GM19238 (cell line): ENCODE measurements at regions not wholly inside any gene's neighbourhood (a gene's known extent, or its start where the extent isn't known, plus 50 kb on each side); places are given as distances from the start of the nearest gene placed in this dataset.

Experiments
- DNase-seq: peaks from one replicate; pipeline ENCODE4 v3.0.0; 2011; ENCODE audit warnings: low spot score; ENCODE audit not compliant: insufficient read length

DNA sequence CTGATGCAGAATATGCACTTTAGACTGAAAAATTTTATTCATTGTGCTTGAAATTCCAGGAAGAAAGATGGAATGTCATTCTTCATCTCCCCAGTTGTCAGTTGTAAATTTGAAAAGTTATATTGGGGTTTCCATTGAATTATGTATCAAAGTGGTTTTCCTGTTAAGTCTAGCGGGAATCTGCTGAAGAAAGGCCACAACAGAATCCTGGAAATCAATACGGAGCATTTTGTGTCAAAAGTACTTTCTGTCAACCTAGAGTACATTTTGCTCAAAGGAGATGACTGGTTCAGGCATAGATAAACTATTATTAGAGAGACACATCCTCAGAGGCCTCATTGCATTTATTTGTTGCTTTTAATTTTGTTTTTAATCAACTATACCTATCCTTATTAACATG, 538.2 kb upstream of the SEMA3D start:
- no peak for DNase-seq

DNA sequence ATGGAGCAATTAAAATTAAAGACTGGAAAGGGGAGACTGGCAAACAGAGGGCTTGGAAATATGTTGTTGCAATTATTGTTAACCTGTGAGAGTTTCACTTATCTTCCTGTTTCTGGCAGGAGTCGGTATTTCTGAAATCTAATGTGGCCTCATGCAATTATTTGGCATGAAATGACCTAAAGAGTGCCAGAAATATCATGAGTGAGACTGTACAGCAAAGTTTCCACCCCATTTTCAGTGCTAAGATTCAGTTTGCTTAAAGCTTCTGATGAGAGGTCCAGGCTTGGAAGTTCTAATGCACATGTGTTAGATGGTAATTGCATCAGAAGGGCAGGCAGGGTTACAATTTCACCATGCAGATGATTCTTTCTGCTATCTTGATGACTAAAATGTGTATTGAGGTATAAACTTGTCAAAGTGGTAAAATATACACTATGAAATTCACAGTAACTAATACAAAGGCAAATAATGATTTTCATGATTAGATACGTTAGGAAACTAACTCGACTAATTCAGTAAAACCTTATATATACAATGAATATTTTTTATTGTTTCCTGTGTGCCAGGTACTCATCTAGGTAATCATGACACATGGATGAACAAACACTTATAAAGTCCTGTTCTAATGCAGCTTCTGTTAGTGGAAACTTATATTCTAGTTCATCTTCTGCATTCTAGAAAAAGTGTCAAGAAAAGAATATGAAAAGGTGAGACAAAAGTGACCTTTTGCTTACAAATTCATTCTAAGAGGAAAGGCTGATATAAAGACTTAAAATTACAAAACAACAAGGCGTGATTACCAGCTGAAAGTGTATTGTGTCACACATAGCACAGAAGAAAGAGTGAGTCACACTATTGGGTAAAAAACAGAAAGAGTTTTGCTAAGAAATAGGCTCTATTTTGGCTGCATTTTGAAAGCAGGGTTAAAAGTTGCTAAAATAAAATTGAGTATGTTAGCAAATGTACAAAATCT, 533.4 kb upstream of the SEMA3D start:
- DNase-seq: no peak

DNA sequence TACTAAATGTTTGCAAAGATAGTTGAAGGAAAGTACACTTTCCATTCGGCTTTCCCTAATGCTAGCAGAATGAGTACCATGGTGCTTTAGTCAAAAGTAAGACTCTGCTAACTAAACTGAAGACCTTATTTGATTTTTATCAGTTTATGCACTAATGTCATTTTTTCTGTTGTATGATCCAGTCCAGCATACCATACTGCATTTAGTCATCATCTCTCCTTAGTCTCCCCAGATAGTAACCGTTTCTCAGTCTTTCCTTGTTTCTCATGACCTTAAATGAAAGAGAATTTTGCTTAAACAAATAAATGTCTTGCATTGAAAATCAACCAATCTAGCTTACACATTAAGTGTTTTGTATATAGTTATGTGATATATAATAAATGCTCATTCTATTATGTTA, 529.5 kb upstream of the SEMA3D start:
- DNase-seq: no peak

DNA sequence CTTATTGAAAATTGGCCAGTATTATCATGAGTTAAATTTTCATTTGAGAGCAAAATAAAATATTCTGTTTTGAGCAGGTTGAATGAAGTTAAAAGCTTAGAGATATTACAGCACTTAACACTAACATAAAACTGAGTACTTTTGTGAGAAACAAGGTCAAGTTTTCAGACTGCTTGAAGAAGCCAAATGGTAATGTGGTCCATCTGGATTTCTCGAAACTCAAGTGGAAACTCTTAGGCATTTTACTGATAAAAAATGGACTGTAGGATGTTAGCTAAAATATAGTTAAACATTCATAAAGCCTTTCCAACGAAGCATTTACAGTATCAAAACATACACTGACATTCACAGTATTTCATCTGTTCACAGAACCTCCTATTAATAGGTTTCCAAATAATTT, 528.1 kb upstream of the SEMA3D start:
- DNase-seq: no peak

DNA sequence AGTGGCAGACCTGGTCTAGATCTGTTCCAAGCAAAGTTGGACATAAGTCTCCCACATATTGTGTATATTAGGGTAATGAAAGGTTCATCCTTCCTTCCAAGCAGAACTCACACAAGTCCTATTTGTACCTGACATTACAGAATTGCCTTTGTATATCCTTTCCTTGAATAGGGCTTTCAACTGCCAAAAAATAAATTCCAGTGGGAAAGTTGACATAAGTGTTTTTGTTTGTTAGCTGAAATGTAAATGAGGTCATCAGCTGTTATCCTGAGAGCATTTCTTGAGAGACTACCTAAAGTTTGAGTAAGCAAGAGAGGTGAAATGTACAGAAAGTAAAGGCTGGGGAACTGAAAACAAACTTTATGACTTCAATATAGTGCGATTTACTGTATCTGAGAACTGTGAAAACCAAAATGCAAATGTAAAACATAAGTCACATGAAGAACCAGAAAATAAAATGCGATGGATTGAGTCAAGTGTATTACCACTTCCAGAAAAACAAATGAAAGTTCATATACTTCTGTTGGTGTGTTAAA, 527.3 kb upstream of the SEMA3D start:
- DNase-seq: no peak

DNA sequence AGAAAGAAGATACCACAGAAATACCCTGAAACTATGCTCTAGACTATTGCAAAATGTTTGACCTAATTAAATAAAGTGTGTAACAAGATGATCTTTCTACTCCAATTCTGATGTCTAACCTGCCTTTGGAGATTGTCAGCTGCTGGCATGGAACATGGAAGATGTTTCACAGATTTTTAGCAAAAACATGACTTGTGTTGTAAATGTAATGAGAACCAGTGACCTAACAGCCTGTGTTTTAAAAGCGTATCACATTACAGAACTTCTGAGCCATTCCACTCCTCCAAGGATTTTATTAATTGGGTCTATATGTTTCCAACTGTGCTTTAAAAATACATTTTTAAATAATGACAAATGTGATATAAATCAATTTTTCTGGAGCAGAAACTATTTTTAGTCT, 526.3 kb upstream of the SEMA3D start:
- no peak for DNase-seq

DNA sequence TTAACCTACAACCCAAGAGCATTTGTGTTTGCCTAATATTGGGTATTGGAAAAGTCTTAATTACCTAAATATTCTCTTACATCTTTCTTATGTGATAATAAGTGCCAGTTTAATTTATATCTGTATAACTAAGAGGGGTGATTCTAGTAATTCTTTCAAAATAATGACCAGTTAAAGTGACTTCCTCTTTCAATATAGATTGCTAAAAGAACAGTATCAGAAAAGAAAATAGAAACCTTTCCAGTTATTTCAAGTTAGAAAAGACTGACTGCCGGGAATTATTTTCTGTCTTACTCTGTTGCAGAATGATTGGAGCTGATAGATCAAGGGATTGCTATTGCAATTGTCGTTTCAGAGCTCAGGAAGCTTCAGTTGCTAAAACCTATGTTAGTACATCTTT, 525.0 kb upstream of the SEMA3D start:
- DNase-seq: no peak

DNA sequence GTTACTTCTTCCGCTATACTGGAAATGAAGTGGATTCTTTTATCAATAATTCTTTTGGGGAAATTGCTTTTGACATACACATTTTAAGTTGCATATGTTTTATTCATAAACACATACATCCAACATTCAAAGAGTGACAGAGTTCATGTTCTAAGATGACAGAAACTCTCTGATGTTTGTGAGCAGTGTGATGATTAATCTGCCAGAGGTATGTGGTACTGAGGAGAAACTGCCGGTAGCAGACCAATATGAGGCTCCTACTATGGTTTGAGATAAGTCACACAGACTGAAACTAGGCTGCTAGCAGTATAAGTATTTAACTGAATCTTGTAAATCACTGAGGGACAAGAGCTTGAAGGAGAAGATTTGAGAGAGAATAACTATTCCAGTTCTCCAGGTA, 524.1 kb upstream of the SEMA3D start:
- no peak for DNase-seq

DNA sequence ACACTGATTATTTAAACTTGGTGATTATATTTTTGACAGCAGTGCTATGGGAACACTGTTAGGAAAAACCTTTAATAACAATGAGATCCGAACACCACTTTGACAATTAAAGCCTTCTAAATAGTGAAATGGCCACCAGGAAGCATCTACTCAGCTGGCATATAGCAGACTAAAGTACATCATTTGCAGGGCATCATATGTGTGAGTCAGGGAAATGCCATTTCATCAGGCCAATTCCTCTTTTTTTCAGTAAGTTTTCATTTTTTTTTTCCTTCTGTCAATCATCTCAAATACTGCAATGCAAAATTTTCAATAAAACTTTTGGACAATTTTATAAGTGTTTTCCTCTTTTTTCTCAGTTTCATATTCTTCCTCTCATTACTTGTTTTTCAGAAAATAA, 521.4 kb upstream of the SEMA3D start:
- DNase-seq: no peak

DNA sequence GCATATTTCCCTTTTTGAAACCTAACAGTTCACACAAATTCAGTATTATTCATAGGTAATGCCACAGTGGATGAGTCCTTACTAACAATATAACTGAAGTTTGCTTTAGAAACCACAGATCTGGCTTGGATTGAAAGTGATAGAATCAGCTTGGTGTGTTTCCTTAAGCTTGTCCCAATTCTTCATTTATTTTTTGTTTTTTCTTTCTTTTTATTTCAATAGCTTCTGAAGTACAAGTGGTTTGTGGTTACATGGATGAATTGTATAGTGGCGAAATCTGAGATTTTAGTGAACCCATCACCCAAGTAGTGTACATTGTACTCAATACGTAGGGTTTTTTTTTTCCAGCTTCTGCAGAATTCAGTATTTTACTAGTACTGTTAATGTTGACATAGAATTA, 518.2 kb upstream of the SEMA3D start:
- DNase-seq: no peak

DNA sequence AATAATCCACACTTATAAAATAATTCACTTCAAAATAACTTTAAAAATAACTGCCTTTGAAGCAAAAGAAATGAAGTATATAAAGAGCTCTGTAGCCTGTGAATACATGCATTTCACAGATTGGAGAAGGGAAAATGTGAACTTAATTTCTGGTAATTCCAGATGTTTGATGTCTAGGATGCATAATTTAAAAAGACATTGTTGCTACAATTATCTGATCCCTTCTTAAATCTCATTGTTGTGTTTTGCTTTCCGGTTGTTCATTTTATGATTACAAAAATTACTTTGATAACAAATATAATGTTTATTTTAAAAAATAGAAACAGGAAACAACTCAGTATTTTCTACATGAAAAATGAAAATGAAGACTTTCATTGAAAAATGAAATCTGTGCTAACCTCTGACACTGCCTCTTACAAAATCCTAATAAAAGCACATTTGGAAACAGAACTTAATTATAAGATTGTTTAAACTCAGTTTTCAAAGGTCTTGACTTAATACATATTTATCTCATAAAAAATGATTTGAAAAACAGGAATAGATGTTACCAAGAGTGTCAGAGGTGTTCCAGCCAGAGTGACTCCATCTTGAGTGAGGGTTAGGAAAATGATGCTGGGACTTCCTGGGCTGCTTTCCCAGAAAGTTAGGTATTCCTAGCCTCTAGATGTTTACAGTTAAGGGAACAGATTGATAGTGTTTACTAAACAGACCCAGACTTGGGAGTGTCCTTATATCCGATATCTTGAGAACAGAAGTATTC, 516.6 kb upstream of the SEMA3D start:
- DNase-seq: no peak

DNA sequence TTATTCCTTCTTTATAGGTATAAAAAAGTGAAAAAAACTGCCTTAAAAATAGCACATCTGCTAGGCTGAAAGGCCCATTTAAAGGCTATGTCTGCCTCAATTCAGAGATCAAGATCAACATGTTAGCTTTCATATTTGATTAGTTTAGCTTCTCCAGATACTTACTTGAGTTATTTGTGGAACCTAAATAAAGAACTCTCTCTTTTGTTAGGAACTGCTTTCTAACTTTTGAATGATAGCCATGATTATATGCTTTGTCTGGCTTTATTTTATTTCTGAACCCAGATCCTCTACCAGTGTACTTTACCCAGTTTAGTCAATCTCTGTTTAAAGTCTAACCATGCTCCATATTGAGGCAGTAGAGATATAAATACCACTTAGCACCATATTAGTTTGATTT, 515.5 kb upstream of the SEMA3D start:
- DNase-seq: no peak

DNA sequence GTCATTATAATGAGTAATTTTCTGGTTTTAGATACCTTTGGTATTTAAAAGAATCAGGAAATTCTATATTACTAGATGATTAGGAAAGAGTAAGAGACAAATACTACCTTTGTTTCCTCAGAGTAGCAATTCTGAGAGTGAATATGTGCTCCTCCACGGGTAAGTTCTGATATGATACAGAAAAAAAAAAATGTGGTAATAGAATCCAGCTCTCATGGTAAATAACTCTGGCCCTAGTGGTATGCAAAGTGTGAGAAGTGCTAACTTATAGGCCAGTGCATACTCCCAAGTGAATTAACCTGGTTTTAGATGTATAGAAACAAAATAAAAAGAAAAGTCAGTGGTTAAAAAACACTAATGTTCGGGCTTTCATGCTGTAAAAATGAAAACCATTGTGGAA, 512.6 kb upstream of the SEMA3D start:
- DNase-seq: no peak

DNA sequence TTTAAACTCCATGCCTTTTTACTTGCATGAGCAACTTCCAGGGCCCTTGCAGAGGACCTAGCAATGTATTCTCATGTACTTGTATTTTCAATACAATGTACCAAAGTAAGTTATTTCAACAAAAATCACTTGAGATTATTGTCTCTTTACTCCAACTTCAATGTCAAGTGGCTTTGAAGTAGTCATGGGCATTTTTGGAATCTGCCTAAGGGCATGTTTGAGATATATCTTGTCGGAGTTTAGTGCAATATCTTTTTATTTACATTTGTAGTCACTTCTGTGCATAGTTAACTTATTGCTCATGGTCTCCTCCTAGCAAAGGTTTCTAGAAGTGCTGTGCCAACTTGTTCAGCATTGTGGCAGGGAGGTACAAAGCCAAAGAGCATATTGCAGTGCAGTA, 508.7 kb upstream of the SEMA3D start:
- no peak for DNase-seq

DNA sequence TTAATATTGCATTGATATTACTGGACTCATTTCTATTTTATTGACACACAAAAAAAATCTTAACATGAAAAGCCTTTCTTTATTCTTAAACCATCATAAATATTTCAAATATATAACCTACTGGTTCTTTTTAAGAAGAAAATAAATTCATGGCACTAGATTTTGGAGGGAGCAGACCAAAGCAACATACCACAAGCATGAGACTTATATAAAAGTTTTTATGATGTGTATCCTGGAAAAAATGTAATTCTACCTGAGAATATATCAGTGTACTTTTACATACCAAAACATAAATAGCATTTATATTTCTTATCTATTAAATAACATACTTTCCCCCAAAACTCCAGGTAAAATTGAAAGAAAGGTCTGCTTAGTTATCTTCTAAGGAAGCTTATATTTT, 508.2 kb upstream of the SEMA3D start:
- DNase-seq: no peak

DNA sequence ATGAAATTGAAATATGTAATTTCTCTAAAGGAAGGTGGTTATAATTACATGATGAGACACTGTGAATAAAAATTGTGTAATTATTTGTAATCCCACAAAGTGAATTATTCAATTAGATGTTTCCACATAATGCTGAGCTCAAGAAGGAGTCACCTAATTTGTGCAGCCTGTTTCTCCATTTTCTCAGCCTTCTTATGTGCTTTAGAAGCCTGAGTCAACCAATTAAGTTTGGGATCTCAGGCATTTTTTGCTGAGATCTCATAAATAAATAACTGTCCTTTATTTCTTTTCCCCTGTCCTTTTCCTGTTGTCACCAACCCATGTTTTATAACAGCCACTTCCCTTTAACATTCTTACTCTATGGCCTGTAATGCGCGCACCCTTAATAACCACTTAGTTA, 506.5 kb upstream of the SEMA3D start:
- DNase-seq: no peak

DNA sequence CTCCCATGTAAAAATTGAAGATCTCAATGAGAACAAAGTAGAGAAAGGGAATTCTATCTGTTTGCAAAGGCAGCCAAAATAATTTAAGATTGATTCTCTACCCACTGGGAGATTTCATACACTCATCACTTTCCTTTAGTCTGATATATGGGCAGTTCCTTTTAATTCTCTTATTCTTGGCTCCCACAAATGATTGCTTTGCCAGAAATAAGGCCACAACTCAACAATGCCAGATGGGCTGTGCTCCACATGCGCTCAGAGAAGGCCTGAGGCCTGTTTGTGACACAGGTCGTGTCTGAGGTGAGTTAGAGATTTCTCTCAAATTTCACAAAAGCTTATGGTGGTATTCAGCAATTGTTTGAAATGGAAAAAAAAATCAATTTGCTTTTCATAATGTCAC, 501.9 kb upstream of the SEMA3D start:
- no peak for DNase-seq

DNA sequence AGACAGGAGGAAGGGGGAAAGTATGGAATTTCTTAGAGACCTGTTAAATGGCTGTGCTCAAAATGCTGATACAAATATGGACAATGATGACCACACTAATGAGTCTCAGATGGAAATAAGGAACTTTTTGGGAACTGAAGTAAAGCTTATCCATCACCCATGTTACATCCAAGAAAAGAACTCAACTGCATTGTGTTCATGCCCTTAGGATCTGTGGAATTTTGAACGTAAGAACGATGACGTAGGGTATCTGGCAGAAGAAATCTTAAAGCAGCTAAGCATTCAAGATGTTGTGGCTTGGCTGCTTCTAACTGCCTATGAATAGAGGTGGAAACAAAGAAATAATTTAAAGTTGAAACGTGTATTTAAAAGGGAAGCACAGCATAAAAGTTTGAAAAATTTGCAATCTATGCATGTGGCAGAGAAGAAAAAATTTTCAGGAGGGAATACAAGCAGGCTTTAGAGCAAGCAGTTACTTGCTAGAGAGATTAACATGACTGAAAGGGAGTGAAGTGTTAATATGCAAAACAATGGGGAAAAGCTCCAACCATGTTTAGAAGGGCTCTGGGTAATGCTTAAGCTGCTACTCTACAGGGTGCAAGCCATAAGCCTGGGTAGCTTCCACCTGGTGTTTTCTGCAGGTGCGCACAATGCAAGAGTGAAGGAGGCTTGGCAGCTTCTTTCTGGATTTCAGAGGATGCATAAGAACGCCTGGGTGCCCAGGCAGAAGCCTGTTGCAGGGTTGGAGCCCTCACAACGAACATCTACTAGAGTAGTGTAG, 499.7 kb upstream of the SEMA3D start:
- DNase-seq: no peak

DNA sequence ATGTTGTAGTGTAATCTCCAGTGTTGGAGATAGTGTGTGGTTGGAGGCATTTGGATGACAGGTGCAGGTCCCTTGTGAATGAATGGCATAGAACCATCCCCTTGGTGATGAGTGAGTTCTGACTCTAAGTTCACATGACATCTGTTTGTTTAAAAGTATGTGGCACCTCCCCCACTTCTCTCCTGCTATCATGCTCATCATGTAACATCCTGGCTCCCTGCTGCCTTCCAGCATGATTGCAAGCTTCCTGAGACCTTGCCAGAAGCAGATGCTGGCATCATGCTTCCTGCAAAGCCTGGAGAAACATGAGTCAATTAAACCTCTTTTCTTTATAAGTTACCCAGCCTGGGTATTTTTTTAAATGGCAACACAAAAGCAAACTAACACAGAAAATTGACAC, 499.0 kb upstream of the SEMA3D start:
- no peak for DNase-seq

DNA sequence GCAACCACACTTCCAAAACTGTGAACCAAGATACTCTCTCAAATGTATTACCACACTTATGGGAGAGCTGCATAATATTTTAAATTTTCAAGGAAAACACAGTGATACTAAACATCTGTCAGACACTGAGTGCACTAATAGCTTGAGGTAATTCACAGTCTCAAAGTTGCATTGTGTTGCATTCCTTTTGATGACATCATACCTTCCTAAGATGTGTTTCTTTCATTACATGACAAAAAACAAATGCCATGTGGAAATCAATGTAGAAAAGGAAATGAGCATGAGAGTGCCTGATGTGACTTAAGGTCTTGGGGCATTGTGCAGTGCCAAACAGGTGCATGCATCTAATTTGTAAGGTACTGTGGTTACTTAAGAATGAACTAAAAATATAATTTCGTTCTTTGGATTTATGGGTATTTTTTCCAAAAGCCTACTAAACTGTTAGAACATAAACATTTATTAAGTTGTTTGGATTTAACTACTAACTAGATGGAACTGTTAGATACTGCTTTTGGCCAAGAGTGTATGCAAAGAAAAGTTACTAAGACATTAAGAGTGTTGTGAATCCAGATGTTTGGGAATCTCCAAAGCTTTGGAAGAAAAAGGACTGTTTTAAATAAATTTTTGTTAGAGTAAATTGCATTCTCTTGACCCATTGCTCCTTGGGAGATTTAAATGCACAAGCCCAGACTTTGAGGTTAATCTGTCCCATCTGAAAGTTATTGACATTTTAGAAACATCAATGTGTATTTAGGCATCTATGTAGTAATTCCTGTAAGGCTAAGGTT, 496.2 kb upstream of the SEMA3D start:
- no peak for DNase-seq

DNA sequence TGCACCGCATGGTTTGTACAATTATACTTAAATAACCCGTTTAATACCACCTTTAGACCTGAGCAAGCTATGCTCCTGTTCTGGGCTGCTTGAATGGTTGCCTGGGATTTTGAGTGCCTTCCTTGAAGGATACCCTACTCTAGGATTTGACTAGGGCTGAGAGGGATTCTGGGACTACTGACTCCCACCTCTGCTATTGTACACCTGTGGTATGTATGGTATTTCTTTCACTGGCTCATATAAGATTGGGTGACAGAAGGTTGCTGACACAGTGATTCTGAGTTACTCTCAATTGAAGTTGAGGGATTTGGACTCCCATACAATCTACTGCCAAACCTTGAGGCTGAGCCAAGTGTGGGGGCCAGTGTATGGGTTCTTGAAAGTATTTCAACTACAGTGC, 494.4 kb upstream of the SEMA3D start:
- no peak for DNase-seq
